ENCODE measurements at regions not wholly inside any gene's neighbourhood (a gene's known extent, or its start where the extent isn't known, plus 50 kb on each side); places are given as distances from the start of the nearest gene placed in this dataset.
"Not testable (repeated sequence)": the region's sequence is repeated elsewhere in the genome, so short reads cannot be mapped to it uniquely, and the experiment has no call there.

- Mint-ChIP-seq H3K9me3 (ENCODE audit: unreplicated experiment) (no peaks in the 10 kb centered on the region), H3K4me1 (ENCODE audit: low read depth, unreplicated experiment) (no peaks in the 10 kb centered on the region), H3K27ac (ENCODE audit: unreplicated experiment) (no peak overlapping the region), H3K27me3 (ENCODE audit: low read depth, unreplicated experiment) (no peaks in the 10 kb centered on the region), H3K36me3 (ENCODE audit: low read depth, unreplicated experiment) (no peaks in the 10 kb centered on the region), H3K4me3 (ENCODE audit: unreplicated experiment) (no peak overlapping the region)
- FAIRE-seq (no peak), DNase-seq (ENCODE audit: low read depth) (no peak)
- TF ChIP-seq, protein P1, sequence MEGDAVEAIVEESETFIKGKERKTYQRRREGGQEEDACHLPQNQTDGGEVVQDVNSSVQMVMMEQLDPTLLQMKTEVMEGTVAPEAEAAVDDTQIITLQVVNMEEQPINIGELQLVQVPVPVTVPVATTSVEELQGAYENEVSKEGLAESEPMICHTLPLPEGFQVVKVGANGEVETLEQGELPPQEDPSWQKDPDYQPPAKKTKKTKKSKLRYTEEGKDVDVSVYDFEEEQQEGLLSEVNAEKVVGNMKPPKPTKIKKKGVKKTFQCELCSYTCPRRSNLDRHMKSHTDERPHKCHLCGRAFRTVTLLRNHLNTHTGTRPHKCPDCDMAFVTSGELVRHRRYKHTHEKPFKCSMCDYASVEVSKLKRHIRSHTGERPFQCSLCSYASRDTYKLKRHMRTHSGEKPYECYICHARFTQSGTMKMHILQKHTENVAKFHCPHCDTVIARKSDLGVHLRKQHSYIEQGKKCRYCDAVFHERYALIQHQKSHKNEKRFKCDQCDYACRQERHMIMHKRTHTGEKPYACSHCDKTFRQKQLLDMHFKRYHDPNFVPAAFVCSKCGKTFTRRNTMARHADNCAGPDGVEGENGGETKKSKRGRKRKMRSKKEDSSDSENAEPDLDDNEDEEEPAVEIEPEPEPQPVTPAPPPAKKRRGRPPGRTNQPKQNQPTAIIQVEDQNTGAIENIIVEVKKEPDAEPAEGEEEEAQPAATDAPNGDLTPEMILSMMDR (IDR thresholded peaks at IDR 0.05; ENCODE audit: insufficient read depth, low read depth, low read length) = no peak
- no peak for TF ChIP-seq EZH2 (IDR thresholded peaks at IDR 0.05; ENCODE audit: insufficient read depth, low read length)
- Histone ChIP-seq H3K4me3 (ENCODE audit: insufficient read depth, low read depth, low read length) (no peak overlapping the region), H3K27me3 (ENCODE audit: insufficient read depth, low read length) (no peaks in the 10 kb centered on the region), H3K27ac (ENCODE audit: low read depth, low read length) (no peak overlapping the region), H3K36me3 (ENCODE audit: insufficient read depth, low read length) (no peaks in the 10 kb centered on the region), H4K20me1 (ENCODE audit: insufficient read depth, low read length) (no peaks in the 10 kb centered on the region), H3K9me3 (ENCODE audit: insufficient read depth, low read depth, low read length) (no peaks in the 10 kb centered on the region), H3K79me2 (ENCODE audit: insufficient read depth, low read length) (no peaks in the 10 kb centered on the region), H3K4me1 (ENCODE audit: insufficient read depth, low read length) (no peaks in the 10 kb centered on the region), H3K9ac (ENCODE audit: low read length) (no peak overlapping the region), H3K4me2 (ENCODE audit: low read length) (no peak overlapping the region), H2AFZ (ENCODE audit: low read depth, low read length) (no peak overlapping the region)
Measured at GRCh38 chr3:26029321-26029720, 239.4 kb downstream of the OXSM start.

- H3K27ac ChIP-seq (ENCODE audit: low read depth, low read length); H3K27me3 ChIP-seq (ENCODE audit: insufficient read depth, low read length); H3K36me3 ChIP-seq (ENCODE audit: insufficient read depth, low read length); DNase-seq (ENCODE audit: low read depth); H3K27ac Mint-ChIP-seq (ENCODE audit: unreplicated experiment); H3K36me3 Mint-ChIP-seq (ENCODE audit: low read depth, unreplicated experiment); H3K4me1 Mint-ChIP-seq (ENCODE audit: low read depth, unreplicated experiment); H2AFZ ChIP-seq (ENCODE audit: low read depth, low read length); H3K27me3 Mint-ChIP-seq (ENCODE audit: low read depth, unreplicated experiment); H3K79me2 ChIP-seq (ENCODE audit: insufficient read depth, low read length); H3K4me2 ChIP-seq (ENCODE audit: low read length); H3K9ac ChIP-seq (ENCODE audit: low read length); H3K9me3 Mint-ChIP-seq (ENCODE audit: unreplicated experiment); H4K20me1 ChIP-seq (ENCODE audit: insufficient read depth, low read length); FAIRE-seq; H3K4me3 Mint-ChIP-seq (ENCODE audit: unreplicated experiment); H3K4me1 ChIP-seq (ENCODE audit: insufficient read depth, low read length); H3K9me3 ChIP-seq (ENCODE audit: insufficient read depth, low read depth, low read length); H3K4me3 ChIP-seq (ENCODE audit: insufficient read depth, low read depth, low read length): not testable (repeated sequence)
Measured at GRCh38 chr3:26042126-26042525, 252.2 kb downstream of the OXSM start.

DNA sequence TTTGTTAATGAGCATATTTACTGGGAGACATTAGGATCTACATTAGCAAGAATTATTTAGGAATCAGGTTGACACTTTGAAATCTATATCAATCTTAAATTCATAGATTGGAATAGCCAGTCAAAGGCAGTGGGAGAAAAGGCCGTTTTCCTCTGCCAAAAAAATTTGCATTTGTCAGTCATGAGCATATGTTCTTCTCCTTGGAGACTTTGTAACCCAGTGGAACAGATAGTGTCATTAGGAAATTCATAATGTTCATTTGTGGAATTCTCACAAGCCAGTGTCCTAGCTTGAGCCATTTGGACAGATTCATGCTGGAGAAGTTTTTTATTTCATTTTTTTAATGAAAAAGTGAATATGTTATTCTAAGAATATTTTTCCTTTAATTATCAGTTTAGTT, 260.1 kb downstream of the OXSM start:
- DNase-seq (ENCODE audit: low read depth) (no peak), FAIRE-seq (no peak)
- Mint-ChIP-seq H3K27me3 (ENCODE audit: low read depth, unreplicated experiment) (no peaks in the 10 kb centered on the region), H3K4me3 (ENCODE audit: unreplicated experiment) (no peak overlapping the region), H3K27ac (ENCODE audit: unreplicated experiment) (no peak overlapping the region), H3K9me3 (ENCODE audit: unreplicated experiment) (peaks cover 2% of the 10 kb centered on the region), H3K36me3 (ENCODE audit: low read depth, unreplicated experiment) (no peaks in the 10 kb centered on the region), H3K4me1 (ENCODE audit: low read depth, unreplicated experiment) (no peaks in the 10 kb centered on the region)
- Histone ChIP-seq H3K9ac (ENCODE audit: low read length) (no peak overlapping the region), H3K27ac (ENCODE audit: low read depth, low read length) (no peak overlapping the region), H4K20me1 (ENCODE audit: insufficient read depth, low read length) (no peaks in the 10 kb centered on the region), H3K4me3 (ENCODE audit: insufficient read depth, low read depth, low read length) (no peak overlapping the region), H3K79me2 (ENCODE audit: insufficient read depth, low read length) (no peaks in the 10 kb centered on the region), H3K9me3 (ENCODE audit: insufficient read depth, low read depth, low read length) (no peaks in the 10 kb centered on the region), H3K4me2 (ENCODE audit: low read length) (no peak overlapping the region), H3K36me3 (ENCODE audit: insufficient read depth, low read length) (no peaks in the 10 kb centered on the region), H2AFZ (ENCODE audit: low read depth, low read length) (no peak overlapping the region), H3K4me1 (ENCODE audit: insufficient read depth, low read length) (no peaks in the 10 kb centered on the region), H3K27me3 (ENCODE audit: insufficient read depth, low read length) (no peaks in the 10 kb centered on the region)
- TF ChIP-seq, protein P1 (IDR thresholded peaks at IDR 0.05; ENCODE audit: insufficient read depth, low read depth, low read length) = no peak
- no peak for TF ChIP-seq EZH2 (IDR thresholded peaks at IDR 0.05; ENCODE audit: insufficient read depth, low read length)

Data from astrocyte (in vitro differentiated cells and primary cell).